Glutamatergic neuron (in vitro differentiated cells): ENCODE measurements at regions not wholly inside any gene's neighbourhood (a gene's known extent, or its start where the extent isn't known, plus 50 kb on each side); places are given as distances from the start of the nearest gene placed in this dataset.
"Not testable (repeated sequence)": the region's sequence is repeated elsewhere in the genome, so short reads cannot be mapped to it uniquely, and the experiment has no call there.

ENCODE experiments used
- DNase-seq: peaks from one replicate; pipeline ENCODE4 v3.0.0; 2022
- H3K27ac Mint-ChIP-seq: one replicate; pipeline ENCODE4 v1.8.0; 2020; ENCODE audit warnings: mild to moderate bottlenecking, mixed read lengths, inconsistent platforms; ENCODE audit not compliant: unreplicated experiment
- H3K27me3 Mint-ChIP-seq: one replicate; pipeline ENCODE4 v1.8.0; 2020; ENCODE audit warnings: mild to moderate bottlenecking, moderate library complexity, mixed read lengths, inconsistent platforms; ENCODE audit not compliant: unreplicated experiment
- H3K36me3 Mint-ChIP-seq: one replicate; pipeline ENCODE4 v1.8.0; 2020; ENCODE audit warnings: mild to moderate bottlenecking, mixed read lengths, inconsistent platforms; ENCODE audit not compliant: unreplicated experiment
- H3K4me1 Mint-ChIP-seq: one replicate; pipeline ENCODE4 v1.8.0; 2020; ENCODE audit warnings: mild to moderate bottlenecking, low read depth, mixed read lengths, inconsistent platforms; ENCODE audit not compliant: unreplicated experiment
- H3K4me3 Mint-ChIP-seq: one replicate; pipeline ENCODE4 v1.8.0; 2020; ENCODE audit warnings: mild to moderate bottlenecking, mixed read lengths, inconsistent platforms; ENCODE audit not compliant: unreplicated experiment
- H3K9me3 Mint-ChIP-seq: one replicate; pipeline ENCODE4 v1.8.0; 2020; ENCODE audit warnings: mild to moderate bottlenecking, moderate library complexity, mixed read lengths, inconsistent platforms; ENCODE audit not compliant: unreplicated experiment
- TF ChIP-seq, protein P1 (sequence below): fragments of 200-600 bp; sonication (generic); IDR thresholded peaks from one replicate; pipeline ENCODE4 v1.5.0; 2021; ENCODE audit not compliant: partially characterized antibody, unreplicated experiment

DNA sequence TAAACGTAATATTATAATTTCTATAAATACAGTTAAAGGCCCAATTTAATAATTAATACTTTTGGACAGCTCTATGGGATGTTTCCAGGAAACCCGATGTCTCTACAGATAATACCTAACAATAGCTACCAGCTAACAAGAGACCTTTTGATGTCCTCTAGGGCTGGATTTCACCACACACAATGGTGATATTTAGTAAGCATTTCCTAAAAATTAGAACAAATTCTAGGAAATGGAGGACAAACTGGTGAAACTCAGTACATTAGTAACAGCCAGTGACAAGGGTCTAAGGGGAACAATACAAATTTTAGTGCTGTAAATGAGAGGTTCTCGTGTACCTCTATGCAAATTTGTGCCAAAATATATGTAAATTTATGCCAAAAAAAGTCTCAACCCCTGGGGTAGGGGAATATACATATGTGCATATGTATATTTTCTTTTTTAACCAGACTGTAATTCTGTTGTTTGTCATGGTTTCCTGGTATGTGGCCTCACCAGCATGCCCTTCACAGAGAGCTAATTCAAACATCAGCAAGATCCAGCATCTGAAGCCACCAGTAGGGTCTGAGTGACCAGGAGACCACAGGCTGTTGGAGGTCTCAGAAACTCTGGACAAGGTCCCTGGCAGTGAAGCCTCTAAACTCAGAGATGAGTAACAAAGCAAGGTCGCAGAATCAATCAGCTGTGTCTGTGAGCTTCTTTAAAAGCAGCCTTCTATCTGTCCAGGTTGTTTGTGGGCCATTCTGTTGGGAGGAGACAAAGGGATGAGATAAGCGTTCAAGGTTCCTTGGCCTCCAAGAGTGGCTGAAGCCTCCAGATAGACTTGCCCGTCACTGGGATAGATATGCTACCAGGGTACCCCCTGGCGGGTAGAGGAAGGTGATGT lies 235.1 kb upstream of the RREB1 start:
- Mint-ChIP-seq H3K36me3 (no peaks in the 10 kb centered on the region), H3K4me1 (no peaks in the 10 kb centered on the region), H3K27ac (no peak overlapping the region), H3K4me3 (no peak overlapping the region), H3K9me3 (peaks cover 2% of the 10 kb centered on the region), H3K27me3 (no peaks in the 10 kb centered on the region)
- no peak for DNase-seq
- TF ChIP-seq, protein P1, sequence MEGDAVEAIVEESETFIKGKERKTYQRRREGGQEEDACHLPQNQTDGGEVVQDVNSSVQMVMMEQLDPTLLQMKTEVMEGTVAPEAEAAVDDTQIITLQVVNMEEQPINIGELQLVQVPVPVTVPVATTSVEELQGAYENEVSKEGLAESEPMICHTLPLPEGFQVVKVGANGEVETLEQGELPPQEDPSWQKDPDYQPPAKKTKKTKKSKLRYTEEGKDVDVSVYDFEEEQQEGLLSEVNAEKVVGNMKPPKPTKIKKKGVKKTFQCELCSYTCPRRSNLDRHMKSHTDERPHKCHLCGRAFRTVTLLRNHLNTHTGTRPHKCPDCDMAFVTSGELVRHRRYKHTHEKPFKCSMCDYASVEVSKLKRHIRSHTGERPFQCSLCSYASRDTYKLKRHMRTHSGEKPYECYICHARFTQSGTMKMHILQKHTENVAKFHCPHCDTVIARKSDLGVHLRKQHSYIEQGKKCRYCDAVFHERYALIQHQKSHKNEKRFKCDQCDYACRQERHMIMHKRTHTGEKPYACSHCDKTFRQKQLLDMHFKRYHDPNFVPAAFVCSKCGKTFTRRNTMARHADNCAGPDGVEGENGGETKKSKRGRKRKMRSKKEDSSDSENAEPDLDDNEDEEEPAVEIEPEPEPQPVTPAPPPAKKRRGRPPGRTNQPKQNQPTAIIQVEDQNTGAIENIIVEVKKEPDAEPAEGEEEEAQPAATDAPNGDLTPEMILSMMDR = no peak

DNA sequence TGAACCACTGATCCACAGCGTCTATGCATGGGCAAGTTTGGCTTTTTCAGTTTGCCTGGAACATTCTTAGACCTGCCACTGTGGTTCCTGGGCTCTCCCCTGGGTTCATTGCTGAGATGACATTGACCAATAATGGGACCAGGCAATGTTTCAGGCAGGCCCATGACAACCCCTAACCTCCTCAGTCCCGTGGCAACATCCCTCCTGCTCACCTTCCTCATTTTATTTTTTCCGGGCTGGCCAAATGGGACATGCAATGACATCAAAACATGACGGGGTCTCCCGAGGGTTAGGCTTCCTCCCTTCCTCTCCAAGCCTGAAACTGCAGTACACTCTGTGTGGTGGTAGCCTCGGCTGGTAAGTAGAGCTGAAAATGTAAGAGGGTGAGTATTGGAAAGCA lies 234.0 kb upstream of the RREB1 start:
- no peak overlapping the region for H3K27ac Mint-ChIP-seq
- H3K9me3 Mint-ChIP-seq = peaks cover 2% of the 10 kb centered on the region
- H3K4me1 Mint-ChIP-seq = no peaks in the 10 kb centered on the region
- TF ChIP-seq, protein P1 = no peak
- H3K36me3 Mint-ChIP-seq = no peaks in the 10 kb centered on the region
- no peak for DNase-seq
- no peak overlapping the region for H3K4me3 Mint-ChIP-seq
- no peaks in the 10 kb centered on the region for H3K27me3 Mint-ChIP-seq

DNA sequence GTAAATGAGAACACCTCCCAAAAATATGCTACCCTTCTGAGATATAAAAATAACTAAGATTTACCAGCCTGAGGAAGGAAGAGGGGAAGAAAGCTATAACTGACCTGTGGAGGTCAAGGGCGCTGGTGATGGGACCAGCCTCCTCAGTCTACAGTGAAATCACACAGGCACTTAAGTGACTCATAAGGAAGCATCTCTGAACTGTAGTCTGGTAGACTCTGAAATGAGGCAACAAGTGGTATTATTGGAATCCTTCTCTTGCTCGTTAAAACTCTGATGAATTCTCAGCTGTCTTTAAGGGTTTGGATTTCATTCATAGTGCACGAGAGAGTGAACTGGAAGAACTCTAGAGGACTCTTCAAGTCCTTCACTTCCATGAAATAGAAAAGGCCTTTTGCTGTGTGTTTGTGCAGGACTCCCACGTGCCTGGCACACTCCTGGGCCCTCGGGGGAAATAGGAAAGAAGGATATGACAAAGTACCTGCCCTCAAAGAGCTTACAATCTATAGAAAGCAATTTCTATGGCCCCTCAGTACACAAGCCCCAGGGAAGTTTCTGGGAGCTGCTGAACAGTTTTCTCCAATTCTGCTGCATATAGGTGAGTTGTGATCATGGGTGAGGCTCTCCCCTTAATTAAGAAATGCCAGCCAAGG lies 231.8 kb upstream of the RREB1 start:
- no peak overlapping the region for H3K4me3 Mint-ChIP-seq

DNA sequence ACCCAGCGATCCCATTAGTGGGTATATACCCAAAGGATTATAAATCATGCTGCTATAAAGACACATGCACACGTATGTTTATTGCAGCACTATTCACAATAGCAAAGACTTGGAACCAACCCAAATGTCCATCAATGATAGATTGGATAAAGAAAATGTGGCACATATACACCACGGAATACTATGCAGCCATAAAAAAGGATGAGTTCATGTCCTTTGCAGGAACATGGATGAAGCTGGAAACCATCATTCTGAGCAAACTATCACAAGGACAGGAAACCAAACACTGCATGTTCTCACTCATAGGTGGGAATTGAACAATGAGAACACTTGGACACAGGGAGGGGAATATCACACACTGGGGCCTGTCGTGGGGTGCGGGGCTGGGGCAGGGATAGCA lies 230.0 kb upstream of the RREB1 start:
- DNase-seq, H3K27ac Mint-ChIP-seq, H3K4me3 Mint-ChIP-seq, H3K9me3 Mint-ChIP-seq, H3K36me3 Mint-ChIP-seq, H3K4me1 Mint-ChIP-seq, H3K27me3 Mint-ChIP-seq: not testable (repeated sequence)

More for the DNA sequence above, 231.8 kb upstream of the RREB1 start:
- Mint-ChIP-seq H3K27me3 (no peaks in the 10 kb centered on the region), H3K36me3 (no peaks in the 10 kb centered on the region), H3K27ac (no peak overlapping the region), H3K9me3 (peaks cover 2% of the 10 kb centered on the region), H3K4me1 (no peaks in the 10 kb centered on the region)
- no peak for DNase-seq
- TF ChIP-seq, protein P1 = no peak

DNA sequence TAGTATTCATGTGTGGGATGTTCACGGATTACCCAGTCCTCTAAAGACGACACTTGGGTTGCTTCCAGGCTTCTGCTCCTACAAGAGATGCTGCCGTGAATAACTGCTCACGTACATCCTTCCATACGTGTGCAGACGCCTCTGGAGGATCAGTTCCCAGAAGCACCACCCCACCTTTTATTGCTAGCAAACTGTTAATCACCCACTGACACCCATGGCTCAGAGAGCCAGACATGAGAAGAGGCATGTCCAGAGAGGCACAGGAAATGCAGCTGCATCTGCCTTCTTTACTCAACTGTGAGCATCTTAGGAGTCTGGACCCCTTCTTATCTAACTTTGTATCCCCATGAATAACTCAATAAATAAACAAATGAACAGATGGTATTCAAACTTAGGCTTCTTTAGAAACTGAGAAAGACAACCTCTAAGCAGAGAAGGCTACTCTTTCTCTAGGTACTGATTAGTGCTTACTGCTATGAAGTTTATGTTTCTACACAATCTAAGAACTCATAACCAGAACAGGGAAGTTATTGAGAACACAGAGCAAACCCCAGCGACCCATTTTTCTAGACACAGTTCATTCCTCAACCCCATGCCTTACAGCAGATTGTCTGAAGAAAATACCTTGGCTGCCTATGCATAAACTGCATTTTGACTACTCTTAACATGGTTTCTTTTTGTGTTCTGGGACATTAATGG lies 228.7 kb upstream of the RREB1 start:
- no peak overlapping the region for H3K4me3 Mint-ChIP-seq
- no peaks in the 10 kb centered on the region for H3K27me3 Mint-ChIP-seq
- H3K27ac Mint-ChIP-seq = no peak overlapping the region

DNA sequence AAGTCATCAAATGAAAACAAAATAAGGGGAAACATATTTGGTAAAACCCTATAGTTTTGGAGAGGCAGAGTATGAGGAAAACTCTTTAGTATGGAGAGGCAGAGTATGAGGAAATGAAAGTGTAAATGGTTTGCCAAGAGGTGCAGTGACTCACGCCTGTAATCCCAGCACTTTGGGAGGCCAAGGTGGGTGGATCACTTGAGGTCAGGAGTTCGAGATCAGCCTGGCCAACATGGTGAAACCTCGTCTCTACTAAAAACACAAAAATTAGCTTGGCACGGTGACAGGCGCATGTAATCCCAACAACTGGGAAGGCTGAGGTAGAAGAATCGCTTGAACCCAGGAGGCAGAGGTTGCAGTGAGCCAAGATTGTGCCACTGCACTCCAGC lies 228.2 kb upstream of the RREB1 start:
- not testable (repeated sequence) for H3K27me3 Mint-ChIP-seq, H3K27ac Mint-ChIP-seq, H3K4me1 Mint-ChIP-seq, DNase-seq, H3K9me3 Mint-ChIP-seq, H3K36me3 Mint-ChIP-seq, H3K4me3 Mint-ChIP-seq

More for the DNA sequence above, 228.7 kb upstream of the RREB1 start:
- Mint-ChIP-seq H3K9me3 (no peaks in the 10 kb centered on the region), H3K4me1 (no peaks in the 10 kb centered on the region), H3K36me3 (no peaks in the 10 kb centered on the region)
- TF ChIP-seq, protein P1 = no peak
- no peak for DNase-seq
